HTR-8/SVneo (cell line): ENCODE measurements at regions not wholly inside any gene's neighbourhood (a gene's known extent, or its start where the extent isn't known, plus 50 kb on each side); places are given as distances from the start of the nearest gene placed in this dataset.
"Not testable (repeated sequence)": the region's sequence is repeated elsewhere in the genome, so short reads cannot be mapped to it uniquely, and the experiment has no call there.

Source experiments
- DNase-seq: peaks from one replicate; pipeline ENCODE4 v3.0.0; 2011; ENCODE audit warnings: low spot score, mixed read lengths; ENCODE audit not compliant: insufficient read length
- FAIRE-seq: peaks from 2 replicates; lab custom pipeline; 2011; peaks lifted over from hg19 to GRCh38; lab: Jason Lieb, UNC

DNA sequence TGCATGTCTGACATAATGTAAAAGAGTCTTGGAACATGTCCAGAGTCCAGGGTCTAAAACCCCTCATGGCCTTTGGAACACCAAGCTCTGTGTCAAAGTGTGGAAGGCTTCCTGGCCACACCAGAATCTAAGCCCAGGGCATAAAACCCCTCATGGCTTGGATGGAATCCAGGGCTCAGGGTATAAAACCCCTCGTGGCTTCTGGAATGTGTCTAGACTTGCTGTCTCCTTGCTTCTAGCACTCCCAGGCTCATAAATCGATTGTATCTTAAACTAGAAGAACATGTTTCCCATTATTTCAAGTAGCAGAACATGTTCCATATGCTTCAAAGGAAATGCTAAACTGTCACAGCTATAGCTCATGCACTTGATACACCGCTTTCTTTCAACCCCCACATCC lies 504.1 kb upstream of the SYNCRIP start:
- not testable (repeated sequence) for DNase-seq

DNA sequence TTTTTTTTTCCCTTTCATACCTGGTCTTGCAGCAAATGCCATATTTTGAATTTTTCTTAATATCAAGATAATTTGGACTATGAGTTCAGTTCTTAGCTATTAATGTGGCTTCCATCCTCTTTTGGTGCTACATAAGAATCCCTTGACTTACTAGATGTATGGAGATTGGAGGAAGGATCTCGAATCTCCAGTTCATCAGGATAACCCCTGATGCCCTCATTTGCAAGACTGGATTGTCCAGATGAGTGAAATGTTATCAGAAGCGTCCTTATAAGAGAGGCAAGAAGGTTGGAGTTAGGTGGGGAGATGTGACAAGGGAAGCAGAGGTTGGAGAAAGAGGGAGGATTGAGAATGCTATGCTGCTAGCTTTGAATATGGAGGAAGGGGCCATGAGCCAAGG lies 499.6 kb upstream of the SYNCRIP start:
- FAIRE-seq (no peak), DNase-seq (no peak)

More for the DNA sequence above, 504.1 kb upstream of the SYNCRIP start:
- FAIRE-seq = not testable (repeated sequence)

DNA sequence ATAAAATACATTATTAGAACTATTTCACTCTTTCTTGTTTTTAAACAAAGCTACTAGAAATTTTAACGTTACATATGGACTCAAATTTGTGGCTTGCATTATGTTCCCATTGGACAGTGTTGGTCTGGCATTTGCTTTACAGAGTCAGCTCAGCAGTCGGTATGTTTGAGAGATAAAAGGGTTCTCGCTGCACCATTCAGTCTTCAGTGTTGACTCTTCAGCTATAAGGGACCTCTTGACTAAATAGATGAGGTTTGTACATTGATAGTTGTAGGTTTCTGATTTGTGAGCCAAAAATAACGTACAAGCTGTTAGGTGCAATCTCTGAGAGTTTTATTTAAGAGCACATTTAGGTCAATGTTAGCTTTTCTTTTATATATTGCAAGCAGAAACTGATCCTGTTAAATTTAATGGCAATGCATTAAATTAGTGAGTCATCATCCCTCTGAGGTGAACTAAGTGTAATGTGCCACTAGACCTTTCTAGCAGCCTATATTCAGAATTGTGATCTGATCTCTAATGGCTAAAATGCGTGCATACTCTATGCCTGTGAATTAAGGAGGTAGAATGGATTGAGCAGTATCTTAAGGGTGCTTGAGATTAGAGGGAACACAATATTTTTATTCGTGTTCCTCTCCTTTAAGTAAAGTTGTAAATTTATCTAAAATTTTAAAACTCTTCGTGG lies 485.6 kb upstream of the SYNCRIP start:
- FAIRE-seq (no peak), DNase-seq (no peak)

DNA sequence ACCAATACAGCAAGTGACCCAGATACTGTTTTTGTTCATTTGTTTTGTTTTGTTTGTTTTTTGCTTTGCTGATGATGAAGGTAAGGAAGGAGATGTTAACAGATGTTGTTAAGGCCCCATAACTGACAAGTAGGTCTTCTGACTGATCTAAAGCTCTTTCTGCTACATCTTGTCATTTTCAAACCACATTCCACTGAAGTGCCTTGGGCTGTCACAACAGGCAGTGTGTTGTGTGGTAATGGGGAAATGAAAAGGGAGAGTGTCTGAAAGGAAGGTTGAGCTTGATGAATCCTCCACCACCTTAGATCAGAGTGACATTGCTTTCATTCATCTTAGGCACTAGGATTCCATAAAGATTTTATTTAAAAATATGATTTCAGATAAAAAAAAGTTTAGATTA lies 479.4 kb upstream of the SYNCRIP start:
- no peak for DNase-seq
- no peak for FAIRE-seq

DNA sequence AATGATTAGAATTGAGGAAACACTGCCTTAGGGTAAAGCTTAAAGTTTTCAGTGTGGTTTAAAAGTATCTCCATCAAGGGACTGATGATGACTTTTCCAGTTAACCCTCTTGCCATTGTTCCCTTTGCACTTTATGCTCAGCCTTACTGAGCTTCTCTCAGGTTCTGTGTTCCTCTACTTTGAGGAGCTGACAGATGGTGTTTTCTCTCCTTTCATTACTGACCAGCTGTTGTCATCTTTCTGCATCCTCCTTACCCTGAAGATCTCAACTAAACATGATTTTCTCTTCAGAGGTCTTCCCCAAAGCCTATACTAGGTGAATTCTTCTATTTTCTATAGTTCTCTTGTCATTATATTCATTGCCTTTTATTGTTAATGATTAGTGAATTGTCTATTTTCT lies 475.6 kb upstream of the SYNCRIP start:
- FAIRE-seq (no peak), DNase-seq (no peak)

DNA sequence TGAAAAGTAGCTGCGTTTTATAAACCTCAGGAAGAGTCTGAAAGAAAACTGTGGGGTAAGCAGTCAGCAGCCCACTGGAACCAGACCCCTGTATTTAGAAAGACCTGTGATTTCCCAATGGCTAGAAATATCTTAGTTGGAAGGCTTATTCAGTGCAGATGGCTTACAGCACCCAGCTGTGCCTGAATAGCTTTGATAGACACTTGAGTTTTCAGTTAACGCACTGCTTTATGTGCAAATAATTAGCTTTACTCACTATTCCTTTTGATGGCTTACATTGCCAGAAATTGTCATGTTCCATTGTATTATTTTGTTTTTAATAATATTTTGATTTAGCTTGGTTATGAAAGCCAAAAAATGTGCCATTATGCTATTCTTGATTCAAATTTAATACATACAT lies 465.3 kb upstream of the SYNCRIP start:
- DNase-seq = no peak
- FAIRE-seq = no peak

DNA sequence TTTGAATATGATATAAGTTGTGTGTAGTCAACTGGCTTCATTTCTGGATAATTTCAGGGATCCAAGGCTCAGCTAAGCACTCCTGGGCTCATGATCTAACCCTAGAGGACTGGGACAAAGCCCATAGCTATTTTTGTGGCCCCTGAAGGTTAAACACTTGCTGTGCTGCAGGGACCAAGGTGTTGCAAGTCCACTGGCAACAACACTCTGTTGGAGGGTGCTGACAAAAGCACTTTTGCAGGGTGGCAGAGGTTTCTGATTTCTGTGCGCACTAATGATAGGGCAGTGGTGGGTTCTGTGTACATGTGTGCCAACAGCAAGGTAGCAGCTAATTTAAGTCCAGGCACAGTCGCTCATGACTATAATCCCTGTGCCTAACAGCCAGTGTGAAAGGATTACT lies 445.3 kb upstream of the SYNCRIP start:
- FAIRE-seq (no peak), DNase-seq (no peak)

DNA sequence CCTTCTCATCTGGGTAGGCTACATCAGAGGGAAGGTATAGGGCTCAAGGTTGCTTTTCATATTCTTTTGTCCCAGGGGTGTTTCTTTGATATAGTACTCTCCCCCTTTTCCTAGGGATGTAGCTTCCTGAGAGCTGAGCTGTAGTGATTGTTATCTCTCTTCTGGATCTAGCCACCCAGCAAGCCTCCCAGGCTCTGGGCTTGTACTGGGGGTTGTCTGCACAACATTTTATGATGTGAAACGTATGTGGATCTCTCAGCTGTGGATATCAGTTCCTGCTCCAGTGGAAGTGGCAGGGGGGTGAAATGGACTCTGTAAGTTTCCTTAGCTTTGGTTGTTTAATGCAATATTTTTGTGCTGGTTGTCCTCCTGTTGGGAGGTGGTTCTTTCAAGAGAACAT lies 437.3 kb upstream of the SYNCRIP start:
- DNase-seq (no peak), FAIRE-seq (no peak)

DNA sequence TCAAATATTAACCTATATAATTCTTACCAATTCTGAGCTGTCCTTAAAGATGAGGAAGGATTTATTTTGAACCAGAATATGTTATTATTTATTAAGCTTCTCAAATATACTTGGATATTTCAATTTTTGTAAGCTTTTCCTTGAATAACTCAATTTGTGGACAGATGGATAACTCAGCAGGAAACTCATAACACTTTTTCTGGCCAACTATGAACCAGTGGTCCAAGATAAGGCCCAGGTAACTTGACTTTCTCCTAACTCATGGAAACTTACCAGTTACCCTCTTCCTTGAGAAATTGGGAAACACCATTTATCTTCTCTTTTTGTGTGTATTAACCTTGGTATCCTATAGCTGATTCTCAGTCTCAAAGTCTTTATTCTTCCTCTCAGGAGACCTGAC lies 427.5 kb upstream of the SYNCRIP start:
- DNase-seq = no peak
- FAIRE-seq = no peak

DNA sequence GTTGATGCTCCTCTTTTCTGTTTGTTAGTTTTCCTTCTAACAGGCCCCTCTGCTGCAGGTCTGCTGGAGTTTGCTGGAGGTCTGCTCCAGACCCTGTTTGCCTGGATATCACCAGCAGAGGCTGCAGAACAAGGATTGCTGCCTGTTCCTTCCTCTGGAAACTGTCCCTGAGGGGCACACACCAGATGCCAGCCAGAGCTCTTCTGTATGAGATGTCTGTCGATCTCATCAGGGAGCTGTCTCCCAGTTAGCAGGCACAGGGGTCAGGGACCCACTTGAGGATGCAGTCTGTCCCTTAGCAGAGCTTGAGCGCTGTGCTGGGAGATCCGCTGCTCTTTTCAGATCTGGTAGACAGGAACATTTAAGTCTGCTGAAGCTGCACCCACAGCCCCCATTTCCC lies 422.3 kb upstream of the SYNCRIP start:
- not testable (repeated sequence) for FAIRE-seq, DNase-seq

DNA sequence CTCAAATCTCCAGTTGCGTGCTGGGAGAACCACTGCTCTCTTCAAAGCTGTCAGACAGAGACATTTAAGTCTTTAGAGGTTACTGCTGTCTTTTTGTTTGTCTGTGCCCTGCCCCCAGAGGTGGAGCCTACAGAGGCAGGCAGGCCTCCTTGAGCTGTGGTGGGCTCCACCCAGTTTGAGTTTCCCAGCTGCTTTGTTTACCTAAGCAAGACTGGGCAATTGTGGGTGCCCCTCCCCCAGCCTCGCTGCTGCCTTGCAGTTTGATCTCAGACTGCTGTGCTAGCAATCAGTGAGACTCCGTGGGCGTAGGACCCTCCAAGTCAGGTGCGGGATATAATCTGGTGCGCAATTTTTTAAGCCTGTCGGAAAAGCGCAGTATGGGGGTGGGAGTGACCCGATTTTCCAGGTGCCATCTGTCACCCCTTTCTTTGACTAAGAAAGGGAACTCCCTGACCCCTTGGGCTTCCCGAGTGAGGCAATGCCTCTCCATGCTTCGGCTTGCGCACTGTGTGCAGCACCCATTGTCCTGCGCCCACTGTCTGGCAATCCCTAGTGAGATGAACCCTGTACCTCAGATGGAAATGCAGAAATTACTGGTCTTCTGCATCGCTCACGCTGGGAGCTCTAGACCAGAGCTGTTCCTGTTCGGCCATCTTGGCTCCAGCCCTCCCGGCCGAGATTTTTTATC lies 414.8 kb upstream of the SYNCRIP start:
- FAIRE-seq, DNase-seq: not testable (repeated sequence)

DNA sequence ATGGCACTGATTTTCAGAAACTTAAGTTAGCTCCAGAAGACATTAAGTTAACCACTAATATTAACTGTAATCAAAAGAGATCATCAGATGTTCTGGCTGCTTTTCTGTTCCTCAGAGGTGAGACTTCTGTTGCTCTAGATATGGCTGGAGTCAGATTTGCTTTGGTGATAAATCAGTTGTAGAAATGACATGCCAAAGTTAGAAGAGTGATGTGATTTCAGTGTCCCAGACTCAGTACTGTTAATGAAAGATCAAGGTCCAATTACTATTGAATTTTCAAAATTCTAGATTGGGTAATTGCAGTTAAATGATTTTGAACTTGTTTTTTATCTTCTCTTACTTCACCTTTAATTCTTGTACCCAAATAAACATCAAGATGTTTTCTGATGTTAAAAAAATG lies 402.4 kb upstream of the SYNCRIP start:
- DNase-seq (no peak), FAIRE-seq (no peak)

DNA sequence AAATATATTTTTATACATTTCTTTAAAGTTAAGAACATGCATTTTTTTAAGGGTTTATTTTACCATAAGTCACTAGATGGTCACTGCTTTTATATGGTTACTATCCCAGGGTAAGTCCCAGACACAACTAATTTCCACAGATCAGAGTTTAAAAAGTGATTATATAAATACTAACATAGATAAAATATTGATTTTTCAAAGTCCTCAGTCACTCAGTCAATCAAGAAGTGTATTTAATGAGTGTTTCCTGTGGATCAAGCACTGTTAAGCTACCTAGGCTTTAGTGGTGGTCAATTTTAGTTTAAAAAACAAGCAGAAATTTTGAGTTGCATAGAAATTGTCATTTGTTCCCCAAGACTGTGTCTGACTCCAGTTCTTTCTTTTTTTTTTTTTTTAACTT lies 399.5 kb upstream of the SYNCRIP start:
- FAIRE-seq (no peak), DNase-seq (no peak)

DNA sequence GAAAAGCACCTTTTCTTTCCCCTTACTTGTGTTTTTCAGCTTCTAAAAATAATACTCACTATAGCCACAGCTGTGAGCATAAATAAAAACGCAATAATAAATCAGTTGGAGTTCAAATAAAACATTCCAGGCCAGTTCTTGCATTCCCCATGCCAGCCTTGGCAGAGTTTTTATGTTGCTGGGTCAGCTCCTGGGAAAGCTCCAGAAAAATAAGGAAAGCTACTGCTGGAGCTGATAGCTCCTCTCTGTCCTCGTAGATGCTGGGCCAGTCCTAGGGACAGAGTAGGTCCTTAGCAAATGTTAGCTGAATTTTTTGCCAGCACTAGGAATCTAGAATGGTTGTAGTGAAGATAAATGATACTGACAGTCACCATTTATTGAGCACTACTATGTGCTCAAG lies 389.0 kb upstream of the SYNCRIP start:
- DNase-seq (no peak), FAIRE-seq (no peak)

DNA sequence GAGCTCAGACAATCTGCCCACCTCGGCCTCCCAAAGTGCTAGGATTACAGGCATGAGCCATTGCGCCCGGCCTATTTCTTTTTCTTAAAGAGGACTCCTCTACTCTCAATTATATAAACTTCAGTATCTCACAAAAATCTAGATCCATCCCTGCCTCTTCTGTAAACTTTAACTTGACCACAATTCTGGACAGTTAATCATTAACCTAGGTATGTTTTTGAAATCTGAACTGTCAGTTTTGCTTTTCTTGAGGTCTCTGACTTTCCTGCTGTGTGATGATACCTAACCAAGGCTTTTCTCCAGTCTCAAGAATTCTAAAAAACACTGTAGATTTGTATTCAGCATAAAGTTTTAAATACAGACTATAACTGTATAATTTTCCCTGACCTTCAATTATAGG lies 388.2 kb upstream of the SYNCRIP start:
- DNase-seq = no peak
- no peak for FAIRE-seq

DNA sequence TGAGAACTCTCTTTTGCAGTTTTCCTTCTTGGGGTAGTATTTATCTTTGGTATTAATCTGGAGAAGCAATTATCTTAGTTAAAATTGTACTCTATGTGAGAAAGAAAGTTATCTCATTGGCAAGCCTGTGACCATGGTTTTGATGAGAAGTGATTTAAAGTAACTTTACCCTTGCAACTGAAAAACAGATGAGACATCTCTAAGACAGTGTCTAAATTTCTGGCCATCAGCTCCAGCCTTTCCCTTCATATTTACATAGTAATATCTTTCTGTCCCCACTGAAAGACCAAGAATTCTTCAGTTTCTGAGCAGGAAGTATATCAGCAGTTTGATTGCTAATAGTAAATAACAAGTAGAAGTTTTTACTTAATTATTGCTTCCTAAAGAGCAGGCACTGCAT lies 386.1 kb upstream of the SYNCRIP start:
- DNase-seq (no peak), FAIRE-seq (no peak)

DNA sequence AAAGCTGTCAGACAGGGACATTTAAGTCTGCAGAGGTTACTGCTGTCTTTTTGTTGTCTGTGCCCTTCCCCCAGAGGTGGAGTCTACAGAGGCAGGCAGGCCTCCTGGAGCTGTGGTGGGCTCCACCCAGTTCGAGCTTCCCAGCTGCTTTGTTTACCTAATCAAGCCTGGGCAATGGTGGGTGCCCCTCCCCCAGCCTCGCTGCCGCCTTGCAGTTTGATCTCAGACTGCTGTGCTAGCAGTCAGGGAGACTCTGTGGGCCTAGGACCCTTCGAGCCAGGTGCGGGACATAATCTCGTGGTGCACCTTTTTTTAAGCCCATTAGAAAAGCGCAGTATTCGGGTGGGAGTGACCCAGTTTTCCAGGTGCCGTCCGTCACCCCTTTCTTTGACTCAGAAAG lies 384.2 kb upstream of the SYNCRIP start:
- FAIRE-seq, DNase-seq: not testable (repeated sequence)

DNA sequence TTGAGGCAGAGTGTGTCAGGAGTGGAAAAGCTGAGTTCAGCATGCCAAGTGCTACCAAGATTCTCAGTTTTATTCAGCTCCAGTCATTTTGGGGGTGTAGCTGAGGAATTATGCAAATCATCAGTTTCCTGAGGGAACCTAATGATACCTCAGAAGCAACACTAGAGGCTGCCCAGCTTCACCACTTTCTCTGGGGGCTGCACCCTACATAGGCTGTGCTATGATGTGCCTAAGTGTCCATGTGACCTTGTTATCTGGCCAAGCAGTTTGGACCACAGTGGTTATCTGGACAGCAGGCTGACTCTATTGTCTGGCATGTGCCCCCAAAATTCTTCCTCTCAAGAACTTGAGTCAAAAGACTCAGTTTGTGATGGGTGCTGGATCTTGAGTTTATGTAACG lies 374.6 kb upstream of the SYNCRIP start:
- no peak for FAIRE-seq
- DNase-seq = no peak

DNA sequence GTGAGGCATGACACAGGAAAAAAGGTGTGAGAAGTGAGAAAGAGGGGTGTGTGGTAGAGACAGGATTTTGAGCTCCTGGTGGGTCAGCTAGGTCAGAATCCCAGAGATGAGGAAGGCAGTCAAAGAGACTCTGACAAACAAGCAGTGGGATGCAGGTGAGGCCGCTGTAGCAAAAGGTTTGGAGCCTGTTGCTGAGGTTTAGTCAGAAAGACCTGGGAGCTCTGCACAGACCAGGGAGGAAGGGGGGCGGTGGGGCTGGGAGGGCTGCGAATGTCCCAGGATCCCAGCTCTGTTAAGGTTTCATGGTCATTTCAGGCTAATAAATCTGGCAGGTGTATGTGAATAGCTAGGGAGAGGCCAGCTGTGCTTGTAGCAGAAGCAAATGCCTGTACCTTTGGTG lies 373.9 kb upstream of the SYNCRIP start:
- no peak for DNase-seq
- no peak for FAIRE-seq

DNA sequence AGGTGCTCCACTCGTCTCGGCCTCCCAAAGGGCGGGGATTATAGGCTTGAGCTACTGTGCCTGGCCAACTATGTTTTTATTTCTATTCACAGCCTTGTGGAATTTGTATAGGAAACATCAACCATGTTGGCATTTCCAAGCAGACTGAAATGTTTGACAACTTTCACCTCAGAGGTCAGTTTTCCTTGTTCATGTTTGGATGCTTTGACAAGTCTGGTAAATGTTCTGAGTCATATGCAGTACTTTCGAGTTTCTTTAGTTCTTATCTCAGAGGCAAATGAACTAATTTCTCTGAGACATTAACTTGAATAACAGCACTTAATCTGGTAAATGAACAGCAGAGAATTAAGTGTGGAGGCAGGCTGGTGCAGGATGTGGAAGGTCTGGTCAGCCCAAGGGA lies 373.4 kb upstream of the SYNCRIP start:
- FAIRE-seq (no peak), DNase-seq (no peak)

DNA sequence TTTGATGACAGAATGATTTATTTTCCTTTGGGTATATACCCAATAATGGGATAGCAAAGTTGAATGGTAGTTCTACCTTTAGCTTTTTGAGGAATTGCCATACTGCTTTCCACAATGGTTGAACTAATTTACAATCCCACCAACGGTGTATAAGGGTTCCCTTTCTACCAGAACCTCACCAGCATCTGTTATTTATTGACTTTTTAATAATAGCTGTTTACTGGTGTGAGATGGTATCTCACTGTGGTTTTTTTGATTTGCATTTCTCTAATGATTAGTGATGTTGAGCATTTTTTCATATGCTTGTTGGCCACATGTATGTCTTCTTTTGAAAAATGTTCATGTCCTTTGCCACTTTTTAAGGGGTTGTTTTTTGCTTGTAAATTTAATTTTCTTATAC lies 370.3 kb upstream of the SYNCRIP start:
- not testable (repeated sequence) for DNase-seq, FAIRE-seq
